Mesendoderm (in vitro differentiated cells): ENCODE measurements at regions not wholly inside any gene's neighbourhood (a gene's known extent, or its start where the extent isn't known, plus 50 kb on each side); places are given as distances from the start of the nearest gene placed in this dataset.

Experiments
- DNase-seq: peaks from one replicate; pipeline ENCODE4 v3.0.0; 2013
- H2AK5ac ChIP-seq: 2 replicates; pipeline ENCODE4 v1.6.1; 2013; ENCODE audit warnings: low read length, inconsistent platforms
- H2BK120ac ChIP-seq: 2 replicates; pipeline ENCODE4 v1.6.1; 2013; ENCODE audit warnings: low read depth, mild to moderate bottlenecking, low read length, moderate library complexity, mixed read lengths
- H2BK15ac ChIP-seq: replicated peaks from 2 replicates; pipeline ENCODE4 v1.6.1; 2013; ENCODE audit warnings: low read depth, mild to moderate bottlenecking, moderate library complexity
- H2BK5ac ChIP-seq: 2 replicates; pipeline ENCODE4 v1.6.1; 2013; ENCODE audit warnings: low read length, inconsistent platforms
- H3K18ac ChIP-seq: 2 replicates; pipeline ENCODE4 v1.6.1; 2013; ENCODE audit warnings: mild to moderate bottlenecking, low read length, mixed read lengths
- H3K23ac ChIP-seq: one replicate; pipeline ENCODE4 v1.6.1; 2013; ENCODE audit warnings: low read length
- H3K27ac ChIP-seq: 2 replicates; pipeline ENCODE4 v1.5.1; 2013; ENCODE audit warnings: low read depth, mild to moderate bottlenecking, inconsistent platforms, low read length, moderate library complexity
- H3K27me3 ChIP-seq: 2 replicates; pipeline ENCODE4 v1.6.1; 2013; ENCODE audit warnings: low read length, control low read depth, mild to moderate bottlenecking, inconsistent platforms; ENCODE audit not compliant: insufficient read depth, poor library complexity
- H3K36me3 ChIP-seq: 2 replicates; pipeline ENCODE4 v1.6.1; 2013; ENCODE audit warnings: low read length, inconsistent platforms; ENCODE audit not compliant: control insufficient read depth, insufficient read depth
- H3K4ac ChIP-seq: one replicate; pipeline ENCODE4 v1.6.1; 2013; ENCODE audit warnings: low read depth, mild to moderate bottlenecking, low read length, moderate library complexity
- H3K4me1 ChIP-seq: 2 replicates; pipeline ENCODE4 v1.6.1; 2013; ENCODE audit warnings: low read depth, low read length, inconsistent platforms; ENCODE audit not compliant: control insufficient read depth
- H3K4me2 ChIP-seq: 2 replicates; pipeline ENCODE4 v1.6.1; 2013; ENCODE audit warnings: low read length
- H3K4me3 ChIP-seq: 2 replicates; pipeline ENCODE4 v1.5.1; 2013; ENCODE audit warnings: mild to moderate bottlenecking, low read length
- H3K56ac ChIP-seq: one replicate; pipeline ENCODE4 v1.6.1; 2013; ENCODE audit warnings: low read length
- H3K79me1 ChIP-seq: 2 replicates; pipeline ENCODE4 v1.6.1; 2013; ENCODE audit warnings: low read length, inconsistent platforms
- H3K79me2 ChIP-seq: 2 replicates; pipeline ENCODE4 v1.6.1; 2013; ENCODE audit warnings: mild to moderate bottlenecking, low read length; ENCODE audit not compliant: control insufficient read depth, insufficient read depth
- H3K9ac ChIP-seq: 2 replicates; pipeline ENCODE4 v1.6.1; 2013; ENCODE audit warnings: low read length, inconsistent platforms
- H4K5ac ChIP-seq: one replicate; pipeline ENCODE4 v1.6.1; 2013; ENCODE audit warnings: low read length
- H4K8ac ChIP-seq: one replicate; pipeline ENCODE4 v1.6.1; 2013; ENCODE audit warnings: low read depth, mild to moderate bottlenecking, control low read depth, low read length, moderate library complexity
- WGBS: extraction: QIAGEN DNeasy Blood & Tissue Kit; methylation state at CpG from one replicate; pipeline ENCODE4 v1.1.7; 2013; ENCODE audit warnings: low lambda C conversion rate, missing lambda C conversion rate; ENCODE audit not compliant: insufficient coverage; ENCODE audit errors: extremely low coverage; 5-methylcytosine and 5-hydroxymethylcytosine counted together

- Histone ChIP-seq H2AK5ac (no peak overlapping the region), H3K56ac (no peak overlapping the region), H3K9ac (no peak overlapping the region), H3K79me2 (no peaks in the 10 kb centered on the region), H4K5ac (no peak overlapping the region), H3K4me1 (no peaks in the 10 kb centered on the region), H3K79me1 (no peaks in the 10 kb centered on the region), H3K4ac (no peak overlapping the region), H3K27ac (no peak overlapping the region), H3K18ac (no peak overlapping the region), H3K36me3 (no peaks in the 10 kb centered on the region), H4K8ac (no peak overlapping the region), H3K4me3 (no peak overlapping the region), H3K27me3 (peaks cover 5% of the 10 kb centered on the region), H2BK5ac (no peak overlapping the region), H3K23ac (no peak overlapping the region), H2BK120ac (no peak overlapping the region), H2BK15ac (no peak overlapping the region), H3K4me2 (no peak overlapping the region)
- DNase-seq, result no peak
- WGBS, result no CpG with 5 or more reads among the region's 2 CpGs
These were observed 73.5 kb upstream of the OR10AD1 start for GRCh38 chr12:48276621-48277020.

- H2BK120ac ChIP-seq, result no peak overlapping the region
- no peak overlapping the region for H3K27ac ChIP-seq
- no peaks in the 10 kb centered on the region for H3K79me2 ChIP-seq
- no peak overlapping the region for H3K56ac ChIP-seq
- no peak overlapping the region for H2AK5ac ChIP-seq
- WGBS, result no CpG with 5 or more reads among the region's 1 CpG
- H3K4ac ChIP-seq, result no peak overlapping the region
- no peak overlapping the region for H3K4me2 ChIP-seq
- no peaks in the 10 kb centered on the region for H3K79me1 ChIP-seq
- H3K18ac ChIP-seq, result no peak overlapping the region
- H3K23ac ChIP-seq, result no peak overlapping the region
- H3K36me3 ChIP-seq, result no peaks in the 10 kb centered on the region
- H3K4me3 ChIP-seq, result no peak overlapping the region
- H2BK5ac ChIP-seq, result no peak overlapping the region
- H4K5ac ChIP-seq, result no peak overlapping the region
- no peak overlapping the region for H4K8ac ChIP-seq
- no peaks in the 10 kb centered on the region for H3K4me1 ChIP-seq
- DNase-seq, result no peak
- H3K27me3 ChIP-seq, result no peaks in the 10 kb centered on the region
- H3K9ac ChIP-seq, result no peak overlapping the region
- H2BK15ac ChIP-seq, result no peak overlapping the region
These were observed 63.7 kb upstream of the OR10AD1 start for GRCh38 chr12:48266826-48267225.

- no peak overlapping the region for H2BK5ac ChIP-seq
- no peak overlapping the region for H4K5ac ChIP-seq
- H3K4ac ChIP-seq, result no peak overlapping the region
- H3K4me3 ChIP-seq, result no peak overlapping the region
- H3K18ac ChIP-seq, result no peak overlapping the region
- no peaks in the 10 kb centered on the region for H3K27me3 ChIP-seq
- H2BK15ac ChIP-seq, result no peak overlapping the region
- no peak for DNase-seq
- H3K79me2 ChIP-seq, result no peaks in the 10 kb centered on the region
- H2AK5ac ChIP-seq, result no peak overlapping the region
- H2BK120ac ChIP-seq, result no peak overlapping the region
- H3K23ac ChIP-seq, result no peak overlapping the region
- H3K36me3 ChIP-seq, result no peaks in the 10 kb centered on the region
- H3K56ac ChIP-seq, result no peak overlapping the region
- H3K9ac ChIP-seq, result no peak overlapping the region
- no peaks in the 10 kb centered on the region for H3K4me1 ChIP-seq
- no peak overlapping the region for H3K27ac ChIP-seq
- no peak overlapping the region for H3K4me2 ChIP-seq
- H4K8ac ChIP-seq, result no peak overlapping the region
- no peaks in the 10 kb centered on the region for H3K79me1 ChIP-seq
These were observed 62.7 kb upstream of the OR10AD1 start for GRCh38 chr12:48265777-48266176.

- no CpG with 5 or more reads among the region's 1 CpG for WGBS
- H2BK15ac ChIP-seq, result no peak overlapping the region
- H4K5ac ChIP-seq, result no peak overlapping the region
- H4K8ac ChIP-seq, result no peak overlapping the region
- no peaks in the 10 kb centered on the region for H3K79me1 ChIP-seq
- no peak overlapping the region for H2BK120ac ChIP-seq
- no peak for DNase-seq
- H3K79me2 ChIP-seq, result no peaks in the 10 kb centered on the region
- no peaks in the 10 kb centered on the region for H3K4me1 ChIP-seq
- H3K27ac ChIP-seq, result no peak overlapping the region
- no peak overlapping the region for H3K23ac ChIP-seq
- H3K4ac ChIP-seq, result no peak overlapping the region
- H2AK5ac ChIP-seq, result no peak overlapping the region
- no peak overlapping the region for H3K18ac ChIP-seq
- H2BK5ac ChIP-seq, result no peak overlapping the region
- H3K36me3 ChIP-seq, result no peaks in the 10 kb centered on the region
- no peak overlapping the region for H3K56ac ChIP-seq
- H3K27me3 ChIP-seq, result no peaks in the 10 kb centered on the region
- H3K9ac ChIP-seq, result no peak overlapping the region
- no peak overlapping the region for H3K4me3 ChIP-seq
- no peak overlapping the region for H3K4me2 ChIP-seq
These were observed 60.5 kb upstream of the OR10AD1 start for GRCh38 chr12:48263617-48264016.

- no peak overlapping the region for H3K27ac ChIP-seq
- no peak overlapping the region for H3K4me3 ChIP-seq
- H4K8ac ChIP-seq, result no peak overlapping the region
- no peaks in the 10 kb centered on the region for H3K4me1 ChIP-seq
- no CpG with 5 or more reads among the region's 2 CpGs for WGBS
- H3K23ac ChIP-seq, result no peak overlapping the region
- H3K9ac ChIP-seq, result no peak overlapping the region
- no peak overlapping the region for H2BK120ac ChIP-seq
- H3K27me3 ChIP-seq, result no peaks in the 10 kb centered on the region
- H3K56ac ChIP-seq, result no peak overlapping the region
- H3K36me3 ChIP-seq, result no peaks in the 10 kb centered on the region
- H2BK5ac ChIP-seq, result no peak overlapping the region
- no peak for DNase-seq
- no peaks in the 10 kb centered on the region for H3K79me2 ChIP-seq
- no peak overlapping the region for H2AK5ac ChIP-seq
- H3K4me2 ChIP-seq, result no peak overlapping the region
- no peak overlapping the region for H2BK15ac ChIP-seq
- H3K18ac ChIP-seq, result no peak overlapping the region
- H3K79me1 ChIP-seq, result no peaks in the 10 kb centered on the region
- no peak overlapping the region for H4K5ac ChIP-seq
- H3K4ac ChIP-seq, result no peak overlapping the region
These were observed 58.7 kb upstream of the OR10AD1 start for GRCh38 chr12:48261773-48262172.
